ENCODE measurements at regions not wholly inside any gene's neighbourhood (a gene's known extent, or its start where the extent isn't known, plus 50 kb on each side); places are given as distances from the start of the nearest gene placed in this dataset.

- TF ChIP-seq, protein P1, sequence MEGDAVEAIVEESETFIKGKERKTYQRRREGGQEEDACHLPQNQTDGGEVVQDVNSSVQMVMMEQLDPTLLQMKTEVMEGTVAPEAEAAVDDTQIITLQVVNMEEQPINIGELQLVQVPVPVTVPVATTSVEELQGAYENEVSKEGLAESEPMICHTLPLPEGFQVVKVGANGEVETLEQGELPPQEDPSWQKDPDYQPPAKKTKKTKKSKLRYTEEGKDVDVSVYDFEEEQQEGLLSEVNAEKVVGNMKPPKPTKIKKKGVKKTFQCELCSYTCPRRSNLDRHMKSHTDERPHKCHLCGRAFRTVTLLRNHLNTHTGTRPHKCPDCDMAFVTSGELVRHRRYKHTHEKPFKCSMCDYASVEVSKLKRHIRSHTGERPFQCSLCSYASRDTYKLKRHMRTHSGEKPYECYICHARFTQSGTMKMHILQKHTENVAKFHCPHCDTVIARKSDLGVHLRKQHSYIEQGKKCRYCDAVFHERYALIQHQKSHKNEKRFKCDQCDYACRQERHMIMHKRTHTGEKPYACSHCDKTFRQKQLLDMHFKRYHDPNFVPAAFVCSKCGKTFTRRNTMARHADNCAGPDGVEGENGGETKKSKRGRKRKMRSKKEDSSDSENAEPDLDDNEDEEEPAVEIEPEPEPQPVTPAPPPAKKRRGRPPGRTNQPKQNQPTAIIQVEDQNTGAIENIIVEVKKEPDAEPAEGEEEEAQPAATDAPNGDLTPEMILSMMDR (IDR thresholded peaks at IDR 0.05; ENCODE audit: low read length): no peak
- no peak for TF ChIP-seq EZH2 (IDR thresholded peaks at IDR 0.05; ENCODE audit: borderline replicate concordance, low read length)
Measured at GRCh38 chr2:220550995-220551700, 923.7 kb downstream of the SLC4A3 start.

All from OCI-LY1 (cell line).